ENCODE measurements at regions not wholly inside any gene's neighbourhood (a gene's known extent, or its start where the extent isn't known, plus 50 kb on each side); places are given as distances from the start of the nearest gene placed in this dataset.

DNA sequence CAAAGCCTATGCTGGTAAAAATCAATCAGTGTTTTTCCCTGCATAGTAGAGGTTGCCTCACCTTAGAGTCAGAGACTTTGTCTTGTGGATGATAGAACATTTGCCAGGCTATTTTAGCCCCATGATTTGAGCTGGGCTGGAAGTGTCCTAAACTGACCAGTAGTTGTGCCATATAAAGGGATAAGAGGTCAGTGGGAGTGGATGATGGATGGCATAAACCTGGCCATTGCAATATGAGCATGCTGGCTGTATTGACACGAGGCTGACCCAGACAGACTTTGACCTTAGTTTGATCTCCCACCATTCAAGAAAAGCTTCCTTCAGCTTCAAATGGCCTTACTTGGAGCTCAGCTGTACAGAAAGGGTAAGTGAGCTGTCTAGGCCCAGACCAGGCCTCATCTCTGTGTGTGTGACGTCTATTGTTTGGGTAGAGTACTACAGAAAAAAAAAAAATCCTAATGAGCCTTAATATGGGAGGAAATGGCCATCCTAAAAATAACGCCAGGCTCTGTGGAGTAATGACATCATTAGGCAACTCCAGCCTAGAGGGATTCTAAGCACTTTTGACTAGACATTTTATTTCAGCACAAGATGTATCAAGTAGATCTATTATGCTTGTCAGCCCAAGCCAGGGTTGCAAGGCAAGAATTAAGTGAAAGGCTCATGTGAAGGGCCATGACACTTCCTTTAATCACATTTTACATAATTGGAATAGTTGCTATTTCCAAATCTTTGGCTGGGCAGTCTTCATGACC lies 51.3 kb upstream of the CADM1 start:
- no peak for FAIRE-seq

All from colon (tissue), 2 donors.